ENCODE measurements at regions not wholly inside any gene's neighbourhood (a gene's known extent, or its start where the extent isn't known, plus 50 kb on each side); places are given as distances from the start of the nearest gene placed in this dataset.

- TF ChIP-seq CTCF (IDR thresholded peaks at IDR 0.05) (no peak), POLR2A (IDR thresholded peaks at IDR 0.05) (no peak)
Observed at GRCh38 chr15:93882779-93883178, 348.6 kb upstream of the MCTP2 start.
